Mesendoderm (in vitro differentiated cells): ENCODE measurements at regions not wholly inside any gene's neighbourhood (a gene's known extent, or its start where the extent isn't known, plus 50 kb on each side); places are given as distances from the start of the nearest gene placed in this dataset.

ENCODE experiments used
- DNase-seq: peaks from one replicate; pipeline ENCODE4 v3.0.0; 2013
- H2AK5ac ChIP-seq: 2 replicates; pipeline ENCODE4 v1.6.1; 2013; ENCODE audit warnings: low read length, inconsistent platforms
- H2BK120ac ChIP-seq: 2 replicates; pipeline ENCODE4 v1.6.1; 2013; ENCODE audit warnings: low read depth, mild to moderate bottlenecking, low read length, moderate library complexity, mixed read lengths
- H2BK15ac ChIP-seq: replicated peaks from 2 replicates; pipeline ENCODE4 v1.6.1; 2013; ENCODE audit warnings: low read depth, mild to moderate bottlenecking, moderate library complexity
- H2BK5ac ChIP-seq: 2 replicates; pipeline ENCODE4 v1.6.1; 2013; ENCODE audit warnings: low read length, inconsistent platforms
- H3K18ac ChIP-seq: 2 replicates; pipeline ENCODE4 v1.6.1; 2013; ENCODE audit warnings: mild to moderate bottlenecking, low read length, mixed read lengths
- H3K23ac ChIP-seq: one replicate; pipeline ENCODE4 v1.6.1; 2013; ENCODE audit warnings: low read length
- H3K27ac ChIP-seq: 2 replicates; pipeline ENCODE4 v1.5.1; 2013; ENCODE audit warnings: low read depth, mild to moderate bottlenecking, inconsistent platforms, low read length, moderate library complexity
- H3K27me3 ChIP-seq: 2 replicates; pipeline ENCODE4 v1.6.1; 2013; ENCODE audit warnings: low read length, control low read depth, mild to moderate bottlenecking, inconsistent platforms; ENCODE audit not compliant: insufficient read depth, poor library complexity
- H3K36me3 ChIP-seq: 2 replicates; pipeline ENCODE4 v1.6.1; 2013; ENCODE audit warnings: low read length, inconsistent platforms; ENCODE audit not compliant: control insufficient read depth, insufficient read depth
- H3K4ac ChIP-seq: one replicate; pipeline ENCODE4 v1.6.1; 2013; ENCODE audit warnings: low read depth, mild to moderate bottlenecking, low read length, moderate library complexity
- H3K4me1 ChIP-seq: 2 replicates; pipeline ENCODE4 v1.6.1; 2013; ENCODE audit warnings: low read depth, low read length, inconsistent platforms; ENCODE audit not compliant: control insufficient read depth
- H3K4me2 ChIP-seq: 2 replicates; pipeline ENCODE4 v1.6.1; 2013; ENCODE audit warnings: low read length
- H3K4me3 ChIP-seq: 2 replicates; pipeline ENCODE4 v1.5.1; 2013; ENCODE audit warnings: mild to moderate bottlenecking, low read length
- H3K56ac ChIP-seq: one replicate; pipeline ENCODE4 v1.6.1; 2013; ENCODE audit warnings: low read length
- H3K79me1 ChIP-seq: 2 replicates; pipeline ENCODE4 v1.6.1; 2013; ENCODE audit warnings: low read length, inconsistent platforms
- H3K79me2 ChIP-seq: 2 replicates; pipeline ENCODE4 v1.6.1; 2013; ENCODE audit warnings: mild to moderate bottlenecking, low read length; ENCODE audit not compliant: control insufficient read depth, insufficient read depth
- H3K9ac ChIP-seq: 2 replicates; pipeline ENCODE4 v1.6.1; 2013; ENCODE audit warnings: low read length, inconsistent platforms
- H4K5ac ChIP-seq: one replicate; pipeline ENCODE4 v1.6.1; 2013; ENCODE audit warnings: low read length
- H4K8ac ChIP-seq: one replicate; pipeline ENCODE4 v1.6.1; 2013; ENCODE audit warnings: low read depth, mild to moderate bottlenecking, control low read depth, low read length, moderate library complexity
- WGBS: extraction: QIAGEN DNeasy Blood & Tissue Kit; methylation state at CpG from one replicate; pipeline ENCODE4 v1.1.7; 2013; ENCODE audit warnings: low lambda C conversion rate, missing lambda C conversion rate; ENCODE audit not compliant: insufficient coverage; ENCODE audit errors: extremely low coverage; 5-methylcytosine and 5-hydroxymethylcytosine counted together

DNA sequence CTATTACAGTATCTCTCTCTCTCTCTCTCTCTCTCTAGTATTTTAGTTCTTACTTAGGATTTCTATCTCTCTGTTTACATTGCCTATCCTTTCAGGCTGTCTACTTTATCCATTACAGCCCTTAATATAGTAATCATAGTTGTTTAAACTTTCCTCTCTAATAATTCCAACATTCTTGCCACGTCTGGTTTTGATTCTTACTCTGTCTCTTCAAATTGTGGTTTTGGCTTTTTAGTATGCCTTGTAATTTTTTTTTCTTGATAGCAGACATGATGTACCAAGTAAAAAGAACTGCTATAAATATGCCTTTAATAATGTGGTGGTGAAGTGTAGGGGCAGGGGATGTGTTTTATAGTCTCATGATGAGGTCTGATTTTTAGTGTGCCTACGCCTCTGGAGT is 1809.5 kb upstream of the CELF4 start:
- no peak overlapping the region for H4K5ac ChIP-seq
- no peak overlapping the region for H3K4me3 ChIP-seq

DNA sequence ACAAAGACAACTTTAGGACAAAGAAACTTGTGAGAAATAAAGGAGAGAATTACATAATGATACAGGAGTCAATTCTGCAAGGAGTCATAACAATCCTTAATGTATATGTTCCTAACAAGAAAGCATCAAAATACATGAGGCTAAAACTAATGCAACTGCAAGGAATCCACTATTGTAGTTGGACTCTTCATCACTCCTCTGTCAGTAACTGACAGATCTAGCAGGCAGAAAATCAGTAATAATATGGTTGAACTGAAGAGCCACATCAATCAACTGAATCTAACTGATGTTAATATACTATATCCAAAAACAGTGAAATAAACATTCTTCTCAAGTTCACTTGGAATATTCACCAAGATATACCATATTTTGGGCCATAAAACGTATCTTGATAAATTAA is 1806.4 kb upstream of the CELF4 start:
- Histone ChIP-seq H3K36me3 (no peaks in the 10 kb centered on the region), H3K23ac (no peak overlapping the region)
- no CpG with 5 or more reads among the region's 1 CpG for WGBS

More for the DNA sequence above, 1809.5 kb upstream of the CELF4 start:
- no CpG with 5 or more reads among the region's 2 CpGs for WGBS
- H3K18ac ChIP-seq: no peak overlapping the region
- no peak overlapping the region for H3K9ac ChIP-seq
- H3K4me1 ChIP-seq: peaks cover 2% of the 10 kb centered on the region
- no peaks in the 10 kb centered on the region for H3K36me3 ChIP-seq
- H3K27ac ChIP-seq: no peak overlapping the region
- H3K4ac ChIP-seq: no peak overlapping the region
- DNase-seq: no peak
- no peaks in the 10 kb centered on the region for H3K79me1 ChIP-seq
- H3K56ac ChIP-seq: no peak overlapping the region
- no peaks in the 10 kb centered on the region for H3K27me3 ChIP-seq
- H2AK5ac ChIP-seq: peak overlapping the region; percentile 71
- no peak overlapping the region for H4K8ac ChIP-seq
- no peak overlapping the region for H2BK15ac ChIP-seq
- H3K4me2 ChIP-seq: no peak overlapping the region
- H3K23ac ChIP-seq: no peak overlapping the region
- H3K79me2 ChIP-seq: no peaks in the 10 kb centered on the region
- H2BK120ac ChIP-seq: no peak overlapping the region
- no peak overlapping the region for H2BK5ac ChIP-seq

DNA sequence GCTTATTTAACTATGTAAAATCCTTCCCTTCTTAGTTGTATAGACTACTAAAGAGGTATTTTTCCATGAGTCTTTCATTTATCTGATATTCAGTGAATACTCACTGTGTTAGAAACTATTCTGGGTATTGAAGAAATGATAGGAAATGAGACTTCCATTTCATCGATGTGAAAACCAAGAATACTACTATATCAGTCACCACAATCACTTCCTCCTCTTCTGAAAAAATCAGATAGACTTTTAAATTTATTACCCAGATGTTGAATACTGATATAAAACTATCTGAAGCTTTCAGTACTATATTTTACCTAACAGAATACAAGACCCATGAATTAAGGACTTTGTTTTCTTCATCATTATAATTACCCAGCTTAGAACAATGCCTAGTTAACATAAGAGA is 1801.1 kb upstream of the CELF4 start:
- Histone ChIP-seq H3K23ac (no peak overlapping the region), H3K27me3 (no peaks in the 10 kb centered on the region), H2BK5ac (no peak overlapping the region), H3K36me3 (no peaks in the 10 kb centered on the region), H3K79me1 (no peaks in the 10 kb centered on the region), H2BK15ac (no peak overlapping the region), H3K18ac (no peak overlapping the region), H3K4me3 (no peak overlapping the region), H3K79me2 (no peaks in the 10 kb centered on the region), H3K4me2 (no peak overlapping the region), H3K9ac (no peak overlapping the region), H3K4me1 (no peaks in the 10 kb centered on the region), H4K5ac (no peak overlapping the region), H2BK120ac (no peak overlapping the region), H4K8ac (no peak overlapping the region), H3K27ac (no peak overlapping the region), H2AK5ac (no peak overlapping the region), H3K56ac (no peak overlapping the region), H3K4ac (no peak overlapping the region)
- no CpG with 5 or more reads among the region's 1 CpG for WGBS
- no peak for DNase-seq

More for the DNA sequence above, 1806.4 kb upstream of the CELF4 start:
- H3K27ac ChIP-seq: no peak overlapping the region
- H4K8ac ChIP-seq: no peak overlapping the region
- H3K79me2 ChIP-seq: no peaks in the 10 kb centered on the region
- peaks cover 2% of the 10 kb centered on the region for H3K4me1 ChIP-seq
- H3K79me1 ChIP-seq: no peaks in the 10 kb centered on the region
- H4K5ac ChIP-seq: no peak overlapping the region
- H3K4me3 ChIP-seq: no peak overlapping the region
- no peak overlapping the region for H3K4me2 ChIP-seq
- no peak overlapping the region for H3K4ac ChIP-seq
- no peak for DNase-seq
- no peak overlapping the region for H2BK120ac ChIP-seq
- H3K18ac ChIP-seq: no peak overlapping the region
- no peak overlapping the region for H2BK5ac ChIP-seq
- H3K27me3 ChIP-seq: no peaks in the 10 kb centered on the region
- H3K9ac ChIP-seq: no peak overlapping the region
- H2BK15ac ChIP-seq: no peak overlapping the region
- H3K56ac ChIP-seq: no peak overlapping the region
- no peak overlapping the region for H2AK5ac ChIP-seq

DNA sequence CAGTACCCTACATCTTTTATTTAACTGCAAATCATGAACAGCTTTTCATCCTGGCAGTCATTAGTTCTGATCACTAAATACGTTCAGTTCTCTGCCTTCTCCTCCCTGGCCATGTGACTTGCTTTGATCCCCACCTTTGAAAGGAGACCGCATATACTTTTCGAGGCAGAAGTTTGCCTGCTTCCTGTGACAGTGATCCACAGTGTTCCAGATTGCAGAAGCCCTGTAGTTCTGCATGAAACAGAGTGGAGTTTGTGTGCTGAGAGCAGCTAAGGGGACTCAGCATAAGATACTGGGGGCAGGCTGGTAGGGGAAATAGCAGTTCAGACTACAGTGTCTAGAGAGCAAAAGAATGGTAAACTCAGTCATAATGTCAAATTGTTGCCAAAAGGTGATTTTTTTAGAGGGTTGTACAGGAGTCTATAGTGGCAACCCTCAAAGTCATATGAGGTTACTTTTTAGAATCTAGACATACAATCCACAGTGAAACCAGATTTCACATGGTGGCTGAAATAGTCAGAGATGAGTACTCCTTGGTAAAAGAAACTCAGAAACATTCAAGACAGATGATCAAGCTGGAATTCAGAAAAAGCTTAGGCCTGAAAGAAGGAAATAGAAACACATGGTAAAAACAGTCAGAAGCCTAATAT is 1800.4 kb upstream of the CELF4 start:
- H4K5ac ChIP-seq: no peak overlapping the region
- no peak overlapping the region for H3K56ac ChIP-seq
- H3K27me3 ChIP-seq: no peaks in the 10 kb centered on the region
- H3K4me1 ChIP-seq: no peaks in the 10 kb centered on the region
- no peaks in the 10 kb centered on the region for H3K79me1 ChIP-seq
- H3K36me3 ChIP-seq: no peaks in the 10 kb centered on the region
- H3K9ac ChIP-seq: no peak overlapping the region
- H3K4me3 ChIP-seq: no peak overlapping the region
- WGBS: no CpG with 5 or more reads among the region's 3 CpGs
- H3K23ac ChIP-seq: no peak overlapping the region
- H3K4ac ChIP-seq: no peak overlapping the region
- no peak overlapping the region for H3K27ac ChIP-seq
- H3K4me2 ChIP-seq: no peak overlapping the region
- no peaks in the 10 kb centered on the region for H3K79me2 ChIP-seq
- H4K8ac ChIP-seq: no peak overlapping the region
- DNase-seq: no peak
- no peak overlapping the region for H2BK15ac ChIP-seq
- H3K18ac ChIP-seq: no peak overlapping the region
- H2BK5ac ChIP-seq: no peak overlapping the region
- H2AK5ac ChIP-seq: no peak overlapping the region
- H2BK120ac ChIP-seq: no peak overlapping the region

- H4K8ac ChIP-seq: no peak overlapping the region
- no peak overlapping the region for H3K4ac ChIP-seq
- H3K9ac ChIP-seq: no peak overlapping the region
- H3K36me3 ChIP-seq: no peaks in the 10 kb centered on the region
- H3K27ac ChIP-seq: no peak overlapping the region
- no peak overlapping the region for H3K23ac ChIP-seq
- H3K4me3 ChIP-seq: no peak overlapping the region
- no peak overlapping the region for H2BK15ac ChIP-seq
- no peak overlapping the region for H3K4me2 ChIP-seq
- no peak overlapping the region for H2BK120ac ChIP-seq
- H2BK5ac ChIP-seq: no peak overlapping the region
- H3K56ac ChIP-seq: no peak overlapping the region
- H2AK5ac ChIP-seq: no peak overlapping the region
- H4K5ac ChIP-seq: no peak overlapping the region
- no peaks in the 10 kb centered on the region for H3K79me1 ChIP-seq
- no peaks in the 10 kb centered on the region for H3K4me1 ChIP-seq
- WGBS: no CpG with 5 or more reads among the region's 2 CpGs
- no peaks in the 10 kb centered on the region for H3K27me3 ChIP-seq
- no peak for DNase-seq
- no peaks in the 10 kb centered on the region for H3K79me2 ChIP-seq
- no peak overlapping the region for H3K18ac ChIP-seq
Observed at GRCh38 chr18:39360072-39360471, 1794.5 kb upstream of the CELF4 start.

- H3K56ac ChIP-seq: no peak overlapping the region
- no peak overlapping the region for H3K4me3 ChIP-seq
- no peaks in the 10 kb centered on the region for H3K79me1 ChIP-seq
- H3K4me2 ChIP-seq: no peak overlapping the region
- no peak for DNase-seq
- H3K27ac ChIP-seq: no peak overlapping the region
- no CpG with 5 or more reads among the region's 4 CpGs for WGBS
- H3K36me3 ChIP-seq: no peaks in the 10 kb centered on the region
- H3K18ac ChIP-seq: no peak overlapping the region
- no peak overlapping the region for H4K8ac ChIP-seq
- no peak overlapping the region for H2BK120ac ChIP-seq
- no peaks in the 10 kb centered on the region for H3K79me2 ChIP-seq
- no peaks in the 10 kb centered on the region for H3K4me1 ChIP-seq
- H2AK5ac ChIP-seq: no peak overlapping the region
- no peak overlapping the region for H2BK5ac ChIP-seq
- no peak overlapping the region for H2BK15ac ChIP-seq
- no peak overlapping the region for H4K5ac ChIP-seq
- no peak overlapping the region for H3K23ac ChIP-seq
- H3K9ac ChIP-seq: no peak overlapping the region
- H3K27me3 ChIP-seq: no peaks in the 10 kb centered on the region
- H3K4ac ChIP-seq: no peak overlapping the region
Observed at GRCh38 chr18:39359636-39360035, 1794.0 kb upstream of the CELF4 start.
